Stimulated activated naive CD4-positive, alpha-beta T cell (primary cell): ENCODE measurements at regions not wholly inside any gene's neighbourhood (a gene's known extent, or its start where the extent isn't known, plus 50 kb on each side); places are given as distances from the start of the nearest gene placed in this dataset.

Source experiments
- DNase-seq, 6 experiments: peaks; one replicate each; lab custom pipeline; 2025; lab: John Stamatoyannopoulos, UW

DNA sequence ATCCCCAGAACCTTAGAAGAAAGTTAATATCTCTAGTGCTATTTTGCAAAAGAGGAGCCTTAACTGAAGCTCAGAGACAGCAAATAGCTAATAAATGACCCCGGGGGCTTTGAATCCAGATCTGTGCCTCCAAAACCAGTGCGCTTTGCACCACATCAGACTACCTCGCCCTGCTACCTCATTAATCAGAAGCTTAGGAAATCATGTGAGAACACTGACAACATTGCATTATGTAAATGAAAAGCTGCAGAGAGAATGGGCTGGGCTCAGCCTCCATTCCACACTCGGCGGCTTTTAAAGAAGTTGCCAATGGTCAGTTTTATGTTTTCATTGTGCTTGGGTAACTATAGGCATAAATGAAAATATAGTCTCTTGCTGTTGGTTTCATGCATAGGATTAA, 54.0 kb upstream of the STMND1 start:
- no peak for DNase-seq

DNA sequence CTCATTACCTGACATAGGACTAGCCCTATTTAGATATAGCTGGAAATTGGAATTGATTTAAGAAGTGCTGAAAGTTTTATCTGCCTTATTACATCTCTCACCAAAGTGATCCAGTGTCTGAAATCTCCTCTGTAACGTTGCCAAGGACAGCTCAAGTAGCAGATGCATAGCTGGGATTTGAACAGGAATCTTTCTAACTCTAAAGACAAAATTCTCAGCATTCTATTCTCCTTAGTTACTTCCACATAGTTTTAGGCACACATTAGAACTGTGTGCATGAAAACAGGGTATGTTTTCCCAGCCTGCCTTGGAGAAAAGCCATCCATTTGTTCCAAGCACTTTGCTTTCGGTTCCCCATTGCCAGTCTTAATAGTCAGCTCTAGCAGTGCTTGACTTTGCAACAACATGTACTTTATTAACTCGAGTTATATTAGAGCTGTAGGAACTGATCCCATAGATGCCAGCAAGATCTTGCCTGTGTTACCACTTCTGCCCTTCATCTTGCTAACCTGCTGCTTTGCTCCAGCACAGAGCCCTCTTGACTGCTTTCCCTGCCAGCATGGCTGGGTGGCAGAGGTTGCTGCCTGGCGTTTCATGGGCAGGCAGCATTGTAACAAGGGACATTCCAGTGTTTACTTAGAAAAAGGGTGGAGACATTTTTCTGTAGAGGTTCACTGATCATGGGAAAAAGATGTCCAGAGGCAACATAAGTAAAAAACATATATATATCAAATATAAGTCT, 56.1 kb upstream of the STMND1 start:
- no peak for DNase-seq

DNA sequence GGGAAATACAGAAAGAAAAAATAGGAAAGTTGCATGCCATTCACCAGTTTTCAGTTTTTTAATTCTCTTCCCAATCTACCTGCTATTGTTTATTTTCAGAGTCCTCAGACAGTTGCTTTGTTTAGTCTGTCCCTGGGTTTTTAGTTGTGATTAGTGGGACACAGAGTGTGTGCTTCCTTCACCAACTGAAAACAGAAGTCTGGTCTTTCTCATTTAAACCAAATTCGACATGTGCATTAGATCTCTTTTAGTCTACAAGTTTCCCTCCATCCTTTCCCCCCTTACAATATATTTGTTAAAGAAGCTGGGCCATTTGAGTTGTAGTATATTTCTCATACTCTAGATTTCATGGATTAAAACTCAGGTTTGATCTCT, 58.7 kb upstream of the STMND1 start:
- DNase-seq: no peak

DNA sequence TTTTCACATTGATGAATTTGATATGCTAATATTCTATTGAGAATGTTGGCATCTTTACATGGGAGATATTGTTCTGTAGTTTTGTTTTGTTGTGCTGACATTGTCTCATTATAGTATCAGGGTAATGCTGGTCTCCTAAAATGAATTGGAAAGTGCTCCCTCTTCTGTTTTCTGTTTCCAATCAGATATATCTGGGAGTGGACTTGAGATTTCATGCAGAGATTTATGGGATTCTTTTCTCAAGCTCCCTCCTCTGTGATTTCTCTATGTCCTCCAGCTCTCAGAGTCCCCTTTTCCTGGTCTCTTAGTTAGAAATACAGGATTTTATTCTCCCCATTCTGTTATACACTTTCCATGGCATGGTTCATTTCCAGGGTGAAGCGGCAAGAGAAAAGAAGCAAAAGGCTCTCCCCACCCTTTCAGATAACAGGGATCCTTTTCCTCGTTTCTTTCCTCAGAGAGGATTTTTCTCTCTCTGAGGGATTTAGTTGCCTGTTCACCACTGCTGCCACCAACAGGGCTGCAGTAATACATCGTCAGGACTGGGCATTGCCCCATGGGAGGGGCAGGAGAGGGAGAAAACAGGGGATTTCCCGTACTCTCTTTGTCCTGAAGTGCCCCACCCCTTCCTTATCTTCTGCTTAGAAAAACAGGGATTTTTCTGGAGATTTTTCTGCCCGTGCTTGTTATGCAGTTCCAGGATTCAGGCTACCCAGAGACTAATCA, 59.3 kb upstream of the STMND1 start:
- no peak for DNase-seq

DNA sequence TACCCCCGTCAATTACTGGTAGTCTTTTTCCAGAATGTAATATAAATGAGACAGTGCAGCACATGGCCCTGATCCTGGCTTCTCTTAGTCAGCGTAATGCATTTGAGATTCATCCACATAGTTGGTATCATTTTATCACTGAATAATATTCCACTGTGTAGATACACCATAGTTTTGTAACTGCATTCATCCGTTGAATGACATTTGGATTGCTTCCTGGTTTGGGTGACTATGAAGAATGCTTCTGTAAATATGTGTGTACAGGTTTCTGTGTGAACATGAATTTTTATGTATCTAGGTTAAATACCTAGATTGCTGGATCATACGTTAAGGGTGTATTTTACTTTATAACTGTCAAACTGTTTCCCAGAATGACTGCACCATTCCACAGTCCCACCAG, 62.6 kb upstream of the STMND1 start:
- DNase-seq: no peak

DNA sequence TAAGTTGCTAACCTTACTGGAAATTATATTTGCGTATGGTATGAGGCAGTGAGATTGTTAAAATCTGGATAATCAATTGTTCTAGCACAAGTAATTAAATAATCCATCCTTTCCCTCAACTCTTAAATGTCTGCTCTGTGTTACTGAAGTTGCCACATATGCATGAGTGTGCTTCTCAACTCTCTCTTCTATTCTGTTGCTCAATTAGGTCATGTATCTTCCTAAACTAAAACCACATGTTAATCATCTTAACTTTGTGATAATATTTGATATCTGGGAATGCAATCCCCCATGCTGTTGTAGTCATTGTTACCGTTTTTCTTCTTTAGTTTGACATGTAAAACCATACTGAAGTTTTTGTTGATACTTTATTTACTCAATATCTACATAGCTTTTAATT, 63.5 kb upstream of the STMND1 start:
- DNase-seq: no peak

DNA sequence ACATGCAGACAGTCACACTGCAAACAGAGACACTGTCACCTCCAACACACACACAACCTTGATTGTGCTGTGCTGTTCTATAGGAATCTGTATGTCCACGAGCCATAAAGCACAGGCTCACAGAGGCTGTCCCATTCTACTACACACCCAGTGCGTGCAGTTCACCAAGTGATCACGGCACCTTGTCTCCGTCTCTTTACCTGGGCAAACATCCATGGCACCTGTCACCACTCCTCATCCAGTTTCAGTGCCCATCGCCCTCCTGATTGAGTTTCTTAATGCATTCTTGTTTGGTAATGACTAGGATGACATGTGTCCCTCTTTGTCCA, 65.8 kb upstream of the STMND1 start:
- DNase-seq: no peak

DNA sequence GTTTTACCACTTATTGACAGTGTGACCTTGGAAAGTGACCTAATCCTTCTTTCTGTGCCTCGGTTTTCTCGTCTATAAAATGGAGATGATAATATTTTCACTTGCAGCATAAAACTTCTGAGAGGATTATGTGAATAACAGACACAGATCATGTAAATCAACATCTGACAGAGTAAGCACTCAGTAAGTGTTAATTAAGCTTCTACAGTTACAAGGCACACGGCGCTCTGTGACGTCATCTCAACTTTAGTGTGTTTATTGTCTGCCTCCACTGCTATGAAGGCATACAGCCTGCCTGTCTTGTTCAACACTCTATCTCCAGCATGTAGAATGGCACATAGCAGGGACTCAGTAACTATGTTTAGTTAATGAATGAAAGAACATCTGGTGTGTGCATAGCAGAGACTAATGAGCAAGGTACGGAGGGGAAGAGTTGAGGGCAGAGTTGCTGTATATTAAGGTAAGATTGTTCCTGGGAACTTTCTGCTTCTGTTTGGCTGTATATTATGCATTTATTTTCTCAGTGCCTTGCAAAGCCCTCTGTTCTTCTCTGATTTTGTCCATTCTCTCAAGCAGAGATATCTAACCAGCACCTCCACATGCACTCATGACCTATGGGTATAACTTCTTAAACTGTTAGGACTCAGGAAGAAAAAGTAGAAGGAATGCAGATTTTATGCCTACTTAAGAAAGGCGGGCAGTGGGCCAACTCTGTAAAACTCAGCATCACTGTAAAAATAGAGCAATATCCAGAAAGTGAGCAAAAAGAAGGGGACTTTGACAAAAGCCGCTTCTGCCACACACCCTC, 66.4 kb upstream of the STMND1 start:
- no peak for DNase-seq

DNA sequence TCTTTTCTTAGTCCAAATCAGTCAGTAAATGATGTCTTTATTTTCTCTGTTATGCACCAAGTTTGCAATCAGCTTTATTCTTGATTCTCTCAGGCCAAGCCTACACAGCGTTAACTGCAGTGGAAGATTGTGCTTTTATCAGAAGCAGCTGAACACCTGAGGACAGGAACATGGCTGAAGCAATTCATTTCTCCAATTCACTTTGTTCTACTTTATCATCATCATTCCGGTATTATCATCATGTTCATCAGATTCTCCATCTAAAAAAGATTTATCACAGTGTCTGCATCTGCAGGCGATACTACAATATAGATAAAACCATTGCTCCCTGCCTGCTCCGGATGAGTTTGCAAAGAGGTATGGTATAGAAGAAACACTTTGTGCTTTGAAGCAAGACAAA, 68.1 kb upstream of the STMND1 start:
- no peak for DNase-seq

DNA sequence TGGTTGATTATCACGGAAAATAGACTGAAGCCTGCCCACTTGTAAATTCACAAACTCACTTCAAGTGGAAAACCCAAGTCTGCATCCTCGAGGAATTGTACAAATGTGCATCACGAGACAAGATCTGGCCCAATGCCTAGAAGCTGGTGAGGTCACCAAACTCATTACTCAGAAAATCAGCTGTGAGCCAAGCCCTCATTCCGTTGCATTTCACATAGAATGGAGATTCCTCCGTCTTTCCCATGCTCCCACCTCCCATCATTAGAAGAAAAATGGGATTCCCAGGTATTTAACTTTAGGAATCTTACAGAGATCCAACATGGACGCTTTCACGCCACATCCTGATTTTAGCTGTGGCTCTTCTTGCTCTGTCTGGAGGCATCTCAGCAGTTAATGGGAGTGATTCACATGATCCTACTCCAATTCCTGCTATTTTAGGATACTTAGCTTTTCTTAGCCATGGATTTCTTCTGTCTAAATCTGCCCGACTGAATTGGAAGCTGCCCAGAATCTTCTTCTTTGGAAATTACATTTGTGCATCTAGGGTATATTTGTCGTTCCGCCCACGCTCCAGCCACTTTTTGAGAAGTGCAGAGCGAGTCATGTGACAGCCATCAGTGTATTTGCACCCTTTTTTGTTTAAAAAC, 68.7 kb upstream of the STMND1 start:
- no peak for DNase-seq

DNA sequence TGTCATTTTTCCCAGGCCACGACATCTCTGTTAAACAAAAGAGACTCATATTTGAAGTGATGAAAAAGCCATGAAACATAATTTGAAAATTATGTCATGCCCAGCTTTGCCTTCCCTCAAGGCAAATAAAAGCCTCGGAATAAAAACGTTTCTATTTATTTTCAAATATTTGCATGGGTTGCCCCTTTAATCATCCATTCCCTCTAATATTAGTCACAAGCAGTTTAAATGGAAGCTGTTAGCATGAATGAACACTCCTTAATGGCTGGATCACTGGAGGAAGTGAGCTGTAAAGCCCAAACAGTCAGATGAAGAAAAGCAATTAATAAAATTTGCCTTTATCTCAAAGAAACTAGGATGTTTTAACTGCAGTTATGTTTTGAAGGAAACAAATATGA, 69.3 kb upstream of the STMND1 start:
- no peak for DNase-seq

DNA sequence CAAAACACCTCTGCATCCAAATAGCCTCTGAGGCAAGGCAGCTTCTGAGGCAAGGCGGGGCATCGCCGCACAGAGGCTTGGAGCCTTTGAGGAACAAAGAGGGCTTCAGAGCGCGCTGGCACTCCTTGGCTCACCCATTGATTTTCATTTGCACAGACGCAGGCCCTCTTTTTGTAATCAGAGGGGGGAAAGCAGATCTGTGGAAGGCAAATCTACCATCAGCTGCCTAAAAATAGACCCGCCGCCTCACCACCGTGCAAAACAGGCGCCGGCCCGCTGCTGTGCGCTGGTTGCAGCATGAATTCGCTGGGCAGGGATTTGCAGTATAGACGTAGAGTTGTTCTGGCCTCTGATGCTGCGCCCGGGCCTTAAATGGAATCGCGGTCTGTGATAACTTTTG, 69.9 kb upstream of the STMND1 start:
- no peak for DNase-seq

DNA sequence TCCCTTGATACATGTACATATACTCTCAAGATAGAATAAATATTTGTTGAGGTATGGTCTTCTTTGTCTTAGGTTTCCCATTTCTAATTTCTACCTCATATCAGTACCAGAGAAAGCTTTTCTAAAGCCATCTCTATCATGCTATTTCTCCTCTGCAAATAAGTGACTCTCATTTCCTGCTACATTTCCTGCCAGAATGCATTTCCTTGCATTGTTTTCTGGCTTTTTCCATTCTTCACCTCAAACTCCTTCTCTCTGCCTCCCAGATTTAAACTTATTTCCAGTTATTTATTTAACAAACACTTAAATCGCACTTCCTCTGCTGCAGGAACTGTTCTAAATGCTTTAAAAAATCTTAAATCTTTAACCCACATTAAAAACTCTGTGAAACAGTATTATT, 74.4 kb upstream of the STMND1 start:
- no peak for DNase-seq

DNA sequence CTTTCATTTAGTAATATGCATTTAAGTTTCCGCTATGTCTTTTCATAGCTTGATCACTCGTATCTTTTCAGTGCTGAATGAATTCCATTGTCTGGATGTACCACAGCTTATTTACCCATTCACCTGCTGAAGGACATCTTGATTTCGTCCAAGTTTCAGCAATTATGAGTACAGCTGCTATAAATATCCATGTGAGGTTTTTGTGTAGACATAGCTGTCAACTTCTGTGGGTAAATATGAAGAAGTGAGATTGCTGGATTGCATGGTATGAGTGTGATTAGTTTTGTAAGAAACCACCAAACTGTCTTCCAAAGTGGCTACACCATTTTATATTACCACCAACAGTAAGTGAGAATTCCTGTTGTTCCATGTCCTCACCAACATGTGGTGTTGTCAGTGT, 79.2 kb upstream of the STMND1 start:
- DNase-seq: no peak

DNA sequence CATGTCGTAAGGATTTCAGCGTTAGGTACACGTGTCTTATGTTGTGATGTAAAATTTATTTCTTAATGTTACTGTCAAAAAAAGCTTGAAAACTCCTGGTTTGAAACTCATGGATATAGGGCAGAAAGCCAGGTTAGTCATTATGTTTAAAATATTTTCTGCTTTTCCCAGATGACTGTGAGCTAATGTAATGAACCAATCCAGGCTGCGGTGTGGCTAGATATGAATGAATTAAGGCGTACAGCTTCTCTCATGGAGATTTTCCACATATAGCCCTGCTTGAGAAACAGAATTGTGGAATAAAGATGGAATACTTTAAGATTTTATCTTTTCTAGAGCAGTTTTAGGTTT, 80.3 kb upstream of the STMND1 start:
- no peak for DNase-seq

DNA sequence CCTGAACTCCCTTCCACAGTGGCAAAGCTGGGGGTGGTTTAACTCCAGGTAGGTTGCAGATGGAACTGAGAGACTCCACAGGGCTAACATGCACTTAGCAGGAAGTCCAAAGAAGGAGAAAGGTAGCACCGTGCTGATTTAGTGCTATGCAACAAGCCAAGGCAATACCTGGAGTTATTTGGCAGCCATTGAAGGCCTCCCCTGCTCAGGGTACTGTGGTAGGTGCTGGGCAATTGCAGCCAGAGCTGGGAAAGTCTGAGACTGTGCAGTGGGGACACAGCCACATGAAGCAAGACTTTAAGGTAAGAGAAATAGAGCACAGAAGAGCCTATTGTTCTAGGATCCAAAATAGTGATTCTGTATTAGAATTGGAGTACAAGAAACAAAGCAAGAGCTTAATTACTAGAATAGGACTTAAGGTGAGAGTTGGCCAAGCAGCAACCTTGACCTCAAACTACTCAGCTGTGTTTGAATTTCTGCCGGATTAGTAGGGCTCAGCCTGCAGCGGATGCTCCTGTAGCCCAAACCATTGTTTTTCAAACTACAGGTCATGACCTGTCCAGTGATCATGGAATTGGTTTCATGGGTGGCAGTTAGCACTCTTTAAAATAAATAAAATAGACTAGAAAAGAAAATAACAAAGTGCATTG, 80.8 kb upstream of the STMND1 start:
- DNase-seq: no peak

DNA sequence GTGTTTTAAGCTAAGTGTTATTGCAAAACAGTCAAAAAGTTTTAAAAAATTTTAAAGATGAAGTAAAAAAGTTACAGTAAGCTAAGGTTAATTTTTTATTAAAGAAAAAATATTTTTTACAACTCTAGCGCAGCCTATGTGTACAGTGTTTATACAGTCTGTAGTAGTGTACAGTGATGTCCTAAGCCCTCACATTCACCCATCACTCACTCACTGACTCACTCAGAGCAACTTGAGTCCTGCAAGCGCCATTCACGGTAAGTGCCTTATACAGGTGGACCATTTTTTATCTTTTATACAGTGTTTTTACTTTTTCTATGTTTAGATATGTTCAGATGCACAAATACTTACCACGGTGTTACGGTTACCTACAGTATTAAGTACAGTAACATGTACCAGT, 83.4 kb upstream of the STMND1 start:
- DNase-seq: no peak

DNA sequence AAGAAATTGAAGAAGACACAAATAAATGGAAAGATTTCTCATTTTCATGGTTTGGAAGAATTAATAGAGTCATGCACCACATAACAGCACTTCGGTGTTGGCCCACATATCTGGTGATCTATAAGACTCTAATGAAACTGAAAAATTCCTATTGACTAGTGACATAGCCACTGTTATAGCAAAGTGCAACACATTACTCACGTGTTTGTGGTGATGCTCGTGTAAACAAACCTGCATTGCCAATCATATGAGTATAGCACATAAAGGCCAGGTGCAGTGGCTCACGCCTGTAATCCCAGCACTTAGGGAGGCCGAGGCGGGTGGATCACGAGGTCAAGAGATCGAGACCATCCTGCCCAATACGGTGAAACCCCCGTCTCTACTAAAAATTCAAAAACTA, 84.4 kb upstream of the STMND1 start:
- DNase-seq: no peak

DNA sequence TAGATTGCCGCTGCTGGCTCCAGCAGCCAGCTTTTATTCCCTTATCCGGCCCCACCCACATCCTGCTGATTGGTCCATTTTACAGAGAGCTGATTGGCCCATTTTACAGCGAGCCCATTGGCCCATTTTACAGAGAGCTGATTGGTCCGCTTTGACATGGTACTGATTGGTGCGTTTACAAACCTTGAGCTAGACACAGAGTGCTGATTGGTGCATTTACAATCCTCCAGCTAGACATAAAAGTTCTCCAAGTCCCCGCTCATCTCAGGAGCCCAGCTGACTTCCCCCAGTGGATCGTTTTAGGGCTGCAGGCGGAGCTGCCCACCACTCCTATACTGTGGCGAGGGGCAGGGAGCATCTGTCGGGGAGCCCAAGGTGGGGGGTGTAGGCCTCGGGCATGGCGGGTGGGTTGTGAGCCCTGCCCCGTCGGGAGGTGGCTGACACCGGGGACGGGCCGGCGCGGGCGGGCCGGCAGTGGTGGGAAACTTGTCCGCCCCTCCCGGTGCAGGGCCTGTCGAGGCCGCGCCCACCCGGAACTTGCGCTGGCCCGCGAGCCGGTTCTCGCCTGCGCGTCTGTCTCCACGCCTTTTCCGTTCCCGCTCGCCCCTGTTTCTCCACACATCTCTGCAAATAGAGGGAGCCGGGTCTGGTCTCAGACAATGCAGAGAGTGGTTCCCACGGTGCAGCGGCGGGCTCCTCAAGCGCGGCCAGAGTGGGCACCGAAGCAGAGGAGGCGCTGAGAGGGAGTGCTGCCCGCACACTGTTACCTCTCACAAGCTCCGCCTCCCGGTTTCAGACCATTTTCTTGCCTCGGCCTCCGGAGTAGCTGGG, 86.1 kb upstream of the STMND1 start:
- peak in 4 of 6 experiments; percentile 5 to 63 (median 28) for DNase-seq

DNA sequence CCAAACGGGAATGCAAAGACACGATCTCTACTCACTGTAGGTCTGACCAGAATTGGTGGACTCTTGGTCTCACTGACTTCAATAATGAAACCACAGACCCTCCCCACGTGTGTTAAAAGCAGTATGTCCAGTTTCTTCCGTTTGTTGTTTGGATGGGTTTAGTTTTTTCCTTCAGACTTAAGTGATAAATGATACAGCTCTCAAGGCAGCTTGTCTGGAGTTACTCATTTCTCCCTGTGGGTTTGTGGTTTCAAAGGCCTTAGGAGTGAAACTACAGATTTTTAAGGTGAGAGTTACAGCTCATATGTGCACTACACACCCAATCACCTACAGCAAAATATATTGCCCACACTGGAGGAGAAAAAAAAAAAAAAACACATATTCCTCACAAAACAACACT, 86.7 kb upstream of the STMND1 start:
- DNase-seq: no peak

DNA sequence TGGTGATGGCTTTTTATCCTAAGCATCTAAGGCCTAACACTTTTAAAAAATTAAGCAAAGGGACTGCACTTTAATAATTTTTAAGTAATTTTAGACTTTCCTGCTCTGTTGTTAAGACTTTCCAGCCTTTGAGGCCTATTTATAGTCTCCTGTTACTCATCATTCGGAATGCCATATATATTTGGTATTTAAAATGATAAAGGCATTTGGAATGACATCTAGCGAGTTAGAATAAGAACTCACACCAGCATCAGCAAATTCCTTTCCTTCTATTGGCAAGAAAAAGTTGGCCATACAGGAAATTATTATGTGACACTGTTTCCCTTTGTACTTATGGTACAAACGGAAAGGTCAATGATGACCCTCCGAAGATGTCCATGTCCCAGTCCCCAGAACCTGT, 88.1 kb upstream of the STMND1 start:
- no peak for DNase-seq
